GM21423 (cell line): ENCODE measurements at regions not wholly inside any gene's neighbourhood (a gene's known extent, or its start where the extent isn't known, plus 50 kb on each side); places are given as distances from the start of the nearest gene placed in this dataset.

Experiments used
- ATAC-seq: cut with Tn5 transposase; IDR thresholded peaks from one replicate; pipeline ENCODE4 v1.9.1; 2021; ENCODE audit warnings: mild to moderate bottlenecking, moderate library complexity; ENCODE audit not compliant: unreplicated experiment

GRCh38 chr12:42696406-42697149, 107.0 kb upstream of the PRICKLE1 start:
- ATAC-seq: no peak

GRCh38 chr12:42695490-42695995, 106.0 kb upstream of the PRICKLE1 start:
- no peak for ATAC-seq

- ATAC-seq: no peak
Observed at GRCh38 chr12:42692749-42693148, 103.2 kb upstream of the PRICKLE1 start.

DNA sequence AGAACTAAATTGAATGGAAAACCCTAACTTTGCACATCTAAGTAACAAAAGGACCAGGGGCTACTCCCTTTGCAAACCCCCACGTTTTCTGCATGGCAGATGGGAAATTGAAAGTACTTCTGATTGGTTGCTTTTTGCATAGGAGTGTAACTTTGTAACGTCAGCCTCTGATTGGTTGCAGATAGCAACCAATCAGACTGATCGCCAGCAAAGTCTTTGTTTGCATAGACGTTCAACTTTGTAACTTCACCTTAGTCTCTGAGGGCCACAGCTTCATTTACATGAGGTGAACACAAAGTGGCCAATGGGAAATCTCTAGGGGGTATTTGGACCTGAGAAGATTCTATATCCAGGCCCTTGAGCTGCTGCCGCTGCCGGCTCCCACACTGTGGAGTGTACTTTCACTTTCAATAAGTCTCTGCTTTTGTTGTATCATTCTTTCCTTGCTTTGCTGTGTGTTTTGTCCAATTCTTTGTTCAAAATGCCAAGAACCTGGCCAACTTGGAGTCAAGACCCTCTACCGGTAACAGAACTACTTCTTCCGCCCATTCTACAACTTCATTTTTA, 102.5 kb upstream of the PRICKLE1 start:
- no peak for ATAC-seq

DNA sequence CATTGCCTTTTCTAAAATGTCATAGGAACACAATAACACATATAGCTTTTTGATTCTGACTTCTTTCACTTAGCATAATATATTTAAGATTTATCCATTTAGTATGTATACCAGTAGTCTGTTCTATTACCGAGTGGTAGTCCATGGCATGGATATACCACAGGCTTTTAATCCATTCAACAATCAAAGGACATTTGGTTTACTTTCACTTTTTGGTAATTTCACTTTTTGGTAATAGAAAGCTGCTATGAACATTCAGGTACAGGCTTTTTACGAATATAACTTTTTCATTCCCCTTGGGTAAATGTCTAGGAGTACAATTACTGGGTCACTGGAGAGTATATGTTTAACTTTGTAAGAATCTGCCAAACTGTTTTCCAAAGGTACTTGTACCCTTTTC, 100.7 kb upstream of the PRICKLE1 start:
- no peak for ATAC-seq

DNA sequence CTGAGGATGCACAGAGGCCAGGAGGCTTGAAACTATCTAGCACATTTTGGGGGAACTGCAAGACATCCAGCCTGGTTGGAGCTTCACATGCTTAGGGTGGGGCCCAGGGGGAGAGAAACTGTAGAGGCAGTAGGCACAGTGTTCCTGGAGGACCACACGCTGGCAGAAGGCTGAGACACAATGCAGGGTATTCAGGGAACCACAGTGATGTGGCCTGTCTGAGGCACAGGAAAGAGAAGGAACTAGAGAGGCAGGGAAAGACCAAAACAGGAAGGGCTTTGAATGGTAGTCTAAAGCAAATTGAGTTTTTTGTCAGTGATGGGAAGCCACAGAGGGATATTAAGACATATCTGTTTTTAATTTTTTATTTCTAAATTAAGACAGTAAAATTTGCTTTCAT, 100.2 kb upstream of the PRICKLE1 start:
- no peak for ATAC-seq

- ATAC-seq: no peak
Observed at GRCh38 chr12:42686514-42687172, 97.1 kb upstream of the PRICKLE1 start.

DNA sequence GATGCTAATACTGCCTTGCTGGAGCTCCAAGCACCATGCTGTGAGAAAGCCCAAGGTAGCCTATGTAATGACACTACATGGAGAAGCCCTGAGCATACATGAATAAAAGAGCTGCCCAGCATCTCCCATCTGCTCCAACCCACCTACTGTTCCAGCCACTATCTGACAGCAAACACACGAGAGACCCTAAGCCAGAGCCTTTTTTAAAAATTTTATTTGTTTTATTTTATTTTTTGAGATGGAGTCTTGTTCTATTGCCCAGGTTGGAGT, 95.2 kb upstream of the PRICKLE1 start:
- ATAC-seq: no peak

GRCh38 chr12:42683933-42684801, 94.6 kb upstream of the PRICKLE1 start:
- ATAC-seq: no peak

DNA sequence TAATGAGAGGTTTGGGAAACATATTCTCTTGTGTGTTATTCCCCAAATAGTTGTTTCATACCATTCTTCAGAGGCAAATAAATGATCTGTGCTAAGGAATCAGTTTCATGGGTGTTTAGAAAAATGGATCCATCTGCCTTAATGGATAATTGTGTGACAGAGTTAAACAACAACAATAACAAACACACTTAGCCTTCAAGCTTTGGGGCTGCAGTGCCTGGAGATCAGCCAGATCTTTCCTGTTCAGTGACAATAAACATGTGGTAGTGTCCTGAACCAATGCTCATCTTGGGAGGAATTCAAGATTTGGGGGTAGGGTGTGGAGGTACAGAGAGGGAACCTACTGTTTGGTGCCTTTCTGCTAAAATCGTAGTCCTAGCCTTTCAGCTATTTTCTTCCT, 93.7 kb upstream of the PRICKLE1 start:
- no peak for ATAC-seq

DNA sequence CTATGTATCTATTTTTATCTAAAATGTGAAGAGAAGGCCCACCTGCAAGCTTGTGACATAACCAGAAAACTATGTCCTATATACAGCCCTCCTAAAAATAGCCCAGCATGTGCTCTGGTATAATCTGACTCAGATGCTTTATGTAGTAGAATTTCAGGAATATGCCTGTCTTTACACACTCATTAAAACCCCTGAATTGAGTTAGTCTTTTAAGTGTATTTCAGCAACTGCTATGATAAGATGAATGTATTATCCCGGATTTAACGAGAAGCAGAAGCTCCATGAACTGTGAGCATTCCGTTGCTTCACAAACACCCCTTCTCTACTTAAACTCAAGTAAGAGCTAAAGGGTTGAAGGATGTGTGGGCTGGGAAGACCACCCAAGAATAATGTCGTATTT, 89.9 kb upstream of the PRICKLE1 start:
- ATAC-seq: no peak

- ATAC-seq: no peak
Observed at GRCh38 chr12:42677461-42677860, 87.9 kb upstream of the PRICKLE1 start.

GRCh38 chr12:42673535-42673934, 84.0 kb upstream of the PRICKLE1 start:
- ATAC-seq: no peak

DNA sequence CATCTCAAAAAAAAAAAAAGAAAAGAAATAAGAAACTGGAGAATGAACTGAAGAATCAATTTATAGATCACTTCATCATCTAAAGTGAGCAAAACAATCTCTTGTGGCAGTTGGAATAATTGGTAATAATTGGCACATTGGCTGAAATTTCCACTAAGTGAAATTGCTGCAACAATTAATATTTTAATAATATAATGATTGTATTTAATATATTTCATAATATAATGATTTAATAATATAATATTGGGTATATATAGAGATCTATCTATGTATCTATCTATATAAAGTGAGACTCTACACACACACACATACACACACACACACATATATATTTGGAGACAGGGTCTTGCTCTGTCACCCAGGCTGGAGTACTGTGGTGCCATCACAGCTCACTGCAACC, 81.2 kb upstream of the PRICKLE1 start:
- no peak for ATAC-seq

GRCh38 chr12:42669553-42669952, 80.0 kb upstream of the PRICKLE1 start:
- ATAC-seq: no peak

DNA sequence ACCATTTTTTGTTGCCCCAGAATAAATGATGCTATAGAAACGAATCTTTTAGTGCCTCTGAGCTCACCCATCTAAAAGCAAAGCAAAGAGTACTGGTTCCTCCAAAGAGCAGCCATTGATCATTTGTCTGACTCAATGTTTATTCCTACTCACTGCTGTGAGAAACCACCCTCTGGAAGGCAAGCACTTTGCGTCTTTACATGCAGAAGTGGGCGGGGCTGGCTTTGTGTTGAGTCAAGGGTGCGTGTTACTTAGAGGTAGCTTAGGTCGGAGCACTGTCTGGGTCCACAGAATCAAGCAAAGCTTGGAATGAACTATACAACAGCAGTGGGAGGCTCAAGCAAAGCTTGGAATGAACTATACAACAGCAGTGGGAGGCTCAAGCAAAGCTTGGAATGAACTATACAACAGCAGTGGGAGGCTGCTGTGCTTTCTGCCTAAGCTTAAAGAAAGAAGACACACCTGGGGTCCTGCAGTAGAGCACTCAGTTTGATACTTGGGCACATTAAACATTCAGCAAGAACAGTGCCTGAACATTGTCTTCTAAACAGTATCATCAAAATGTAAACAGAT, 77.2 kb upstream of the PRICKLE1 start:
- no peak for ATAC-seq

DNA sequence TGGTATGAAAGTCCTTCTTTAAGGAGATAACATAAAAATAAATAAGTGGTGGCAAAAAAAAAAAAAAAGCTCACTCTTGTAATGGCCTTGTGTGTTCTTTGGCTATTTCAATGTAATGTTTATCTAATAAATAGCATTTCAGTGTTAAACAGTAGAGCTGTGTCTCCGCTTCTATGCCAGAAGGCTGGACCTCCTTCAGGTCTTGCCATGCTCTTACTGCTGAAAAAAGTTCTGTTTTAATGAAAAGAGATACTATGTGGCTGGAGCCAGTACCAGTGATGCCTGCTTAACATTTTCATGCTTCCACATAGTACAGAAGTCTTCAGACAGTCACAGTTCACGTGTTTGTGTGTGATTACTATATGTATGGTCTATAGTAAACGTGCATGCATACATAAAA, 74.1 kb upstream of the PRICKLE1 start:
- no peak for ATAC-seq

DNA sequence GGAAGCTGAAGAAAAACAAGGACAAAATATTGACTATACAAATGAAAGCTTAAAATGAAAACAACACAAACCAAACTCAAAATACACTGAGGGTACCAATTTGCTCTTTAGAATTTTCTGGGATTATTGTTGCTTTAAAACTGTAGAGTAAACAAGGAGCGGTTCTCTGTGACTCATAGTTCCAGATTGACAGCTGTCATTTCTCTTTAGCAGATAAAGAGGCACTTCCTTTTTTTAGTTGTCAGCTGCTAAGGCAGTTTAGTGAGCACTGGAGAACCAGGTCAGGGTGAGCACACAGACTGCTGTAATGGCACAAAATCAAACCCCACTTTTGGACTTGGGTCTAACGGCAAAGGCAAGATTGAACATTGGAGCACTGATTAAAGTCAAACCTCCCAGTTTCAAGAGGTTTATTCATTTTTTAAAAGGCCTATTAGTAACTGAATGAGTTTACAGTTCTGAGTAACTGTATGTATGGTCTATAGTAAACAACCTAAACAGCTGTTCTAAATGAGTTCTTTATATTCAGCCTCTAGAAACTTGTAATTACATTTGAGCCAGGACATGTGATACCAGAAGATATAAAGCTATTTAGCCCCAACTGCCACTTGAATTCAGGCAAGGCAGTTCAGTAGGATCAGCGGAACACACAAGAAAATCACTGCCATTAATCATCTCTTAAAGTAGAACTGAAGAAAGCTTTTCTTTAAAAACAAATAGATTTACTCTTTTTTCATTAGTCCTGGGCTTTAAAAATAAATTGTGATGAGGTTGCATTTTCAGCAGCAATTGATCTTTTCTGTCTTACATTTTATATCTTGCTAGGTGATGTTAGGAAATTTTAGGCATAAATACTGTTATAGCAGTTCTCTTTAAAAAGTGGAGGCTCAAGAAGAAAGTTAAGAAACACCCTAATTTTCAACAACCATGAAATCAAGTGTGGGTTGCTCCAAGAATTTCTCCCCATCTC, 71.7 kb upstream of the PRICKLE1 start:
- ATAC-seq: no peak

DNA sequence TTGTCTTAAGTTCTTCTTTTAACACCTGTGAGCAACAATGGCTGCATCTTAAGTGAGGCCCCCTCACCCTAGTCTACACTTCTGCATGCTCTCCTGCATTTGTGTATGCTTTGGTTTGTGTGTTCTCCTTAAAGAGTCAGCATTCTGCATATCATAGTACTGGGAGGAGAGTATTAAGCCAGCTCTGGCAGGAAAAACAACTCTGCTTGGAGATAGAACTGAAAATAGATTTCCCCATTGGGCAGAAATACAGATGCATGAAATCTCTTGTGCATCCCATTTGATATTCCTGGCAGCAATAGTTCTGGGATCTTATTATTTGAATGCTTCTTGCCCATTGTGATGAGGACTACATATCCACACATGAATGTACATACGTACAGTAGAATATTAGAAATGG, 70.6 kb upstream of the PRICKLE1 start:
- ATAC-seq: no peak

- no peak for ATAC-seq
Observed at GRCh38 chr12:42652048-42652447, 62.5 kb upstream of the PRICKLE1 start.
